COR-L47 (cell line): ENCODE measurements at regions not wholly inside any gene's neighbourhood (a gene's known extent, or its start where the extent isn't known, plus 50 kb on each side); places are given as distances from the start of the nearest gene placed in this dataset.
"Not testable (repeated sequence)": the region's sequence is repeated elsewhere in the genome, so short reads cannot be mapped to it uniquely, and the experiment has no call there.

Experiments
- DNase-seq: peaks from one replicate; lab custom pipeline; 2025; lab: John Stamatoyannopoulos, UW

GRCh38 chr12:75705749-75706711 is 194.6 kb upstream of the KRR1 start:
- DNase-seq, result no peak

- no peak for DNase-seq
These were observed 193.3 kb upstream of the KRR1 start for GRCh38 chr12:75704664-75705063.

DNA sequence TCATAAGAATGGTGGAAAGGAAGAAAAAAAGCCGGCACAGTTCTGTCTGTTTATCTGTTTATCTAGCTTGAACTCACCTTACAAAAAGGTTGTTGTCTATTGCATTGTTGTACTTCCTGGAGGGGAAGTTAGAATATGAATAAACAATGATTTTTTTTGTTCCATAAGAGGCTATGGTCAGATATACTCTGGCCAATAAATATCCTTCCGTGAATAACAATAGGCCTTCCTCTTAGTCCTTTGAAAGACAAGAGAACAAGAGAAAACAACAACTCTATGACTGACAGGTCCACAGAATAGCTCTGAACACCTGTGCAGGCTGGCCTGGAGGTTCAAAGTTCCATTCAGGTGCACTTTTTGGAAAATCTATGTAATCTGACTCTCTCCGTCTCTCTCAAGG is 192.8 kb upstream of the KRR1 start:
- no peak for DNase-seq

- no peak for DNase-seq
These were observed 191.7 kb upstream of the KRR1 start for GRCh38 chr12:75703131-75703530.

GRCh38 chr12:75702477-75703093 is 191.2 kb upstream of the KRR1 start:
- no peak for DNase-seq

GRCh38 chr12:75701859-75702258 is 190.4 kb upstream of the KRR1 start:
- no peak for DNase-seq

DNA sequence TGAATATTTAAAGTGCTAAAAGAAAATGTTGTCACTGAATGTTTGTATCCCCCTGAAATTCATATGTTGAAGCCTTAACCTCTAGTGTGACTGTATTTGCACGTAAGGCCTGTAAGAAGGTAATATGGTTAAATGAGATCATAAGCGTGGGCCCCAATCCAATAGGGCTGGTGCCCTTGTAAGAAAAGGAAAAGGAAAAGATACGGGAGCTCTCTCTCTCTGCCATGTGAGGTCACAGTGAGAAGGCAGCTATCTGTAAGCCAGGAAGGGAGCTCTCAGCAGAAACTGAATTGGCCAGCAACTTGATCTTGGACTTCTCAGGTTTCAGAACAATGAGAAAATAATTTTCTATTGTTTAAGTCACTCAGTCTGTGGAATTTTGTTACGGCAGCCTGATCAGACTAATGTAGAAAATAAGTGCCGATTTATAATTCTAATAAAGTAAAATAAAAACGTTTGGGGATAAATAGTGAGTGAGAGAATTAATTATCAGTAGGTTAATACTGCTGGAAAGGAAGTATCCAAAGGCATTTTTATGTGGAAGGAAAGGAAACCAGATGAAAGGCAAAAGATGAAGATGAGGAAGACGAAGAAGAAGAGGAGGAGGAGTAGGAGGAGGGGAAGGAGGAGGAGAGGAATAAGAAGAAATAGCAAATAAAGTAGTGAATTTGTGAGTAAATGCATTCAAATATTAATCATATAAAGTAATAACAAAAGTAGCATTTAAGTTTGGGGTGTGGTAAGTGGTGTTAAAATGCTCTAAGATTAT is 188.5 kb upstream of the KRR1 start:
- DNase-seq, result no peak

DNA sequence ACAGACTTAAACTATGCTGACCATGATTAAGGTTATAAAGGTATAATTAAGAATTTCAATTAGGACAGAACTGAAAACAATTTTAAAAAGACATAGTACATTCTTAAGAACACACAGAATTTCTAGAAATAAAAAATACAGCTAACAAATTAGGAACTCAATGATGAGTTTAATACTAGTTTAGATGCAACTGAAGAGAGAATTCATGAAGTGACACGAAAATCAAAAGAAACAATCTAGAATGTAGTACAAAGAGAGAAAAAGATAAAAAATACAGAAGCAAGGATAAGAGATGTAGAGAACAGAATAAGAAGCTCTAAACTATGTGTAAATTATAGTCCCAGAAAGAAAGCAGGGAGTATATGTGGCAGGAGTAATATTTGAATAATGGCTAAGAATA is 187.8 kb upstream of the KRR1 start:
- no peak for DNase-seq

- no peak for DNase-seq
These were observed 186.6 kb upstream of the KRR1 start for GRCh38 chr12:75698052-75698451.

GRCh38 chr12:75695926-75696325 is 184.5 kb upstream of the KRR1 start:
- no peak for DNase-seq

- DNase-seq, result no peak
These were observed 183.3 kb upstream of the KRR1 start for GRCh38 chr12:75694534-75695268.

GRCh38 chr12:75692876-75693275 is 181.5 kb upstream of the KRR1 start:
- no peak for DNase-seq

DNA sequence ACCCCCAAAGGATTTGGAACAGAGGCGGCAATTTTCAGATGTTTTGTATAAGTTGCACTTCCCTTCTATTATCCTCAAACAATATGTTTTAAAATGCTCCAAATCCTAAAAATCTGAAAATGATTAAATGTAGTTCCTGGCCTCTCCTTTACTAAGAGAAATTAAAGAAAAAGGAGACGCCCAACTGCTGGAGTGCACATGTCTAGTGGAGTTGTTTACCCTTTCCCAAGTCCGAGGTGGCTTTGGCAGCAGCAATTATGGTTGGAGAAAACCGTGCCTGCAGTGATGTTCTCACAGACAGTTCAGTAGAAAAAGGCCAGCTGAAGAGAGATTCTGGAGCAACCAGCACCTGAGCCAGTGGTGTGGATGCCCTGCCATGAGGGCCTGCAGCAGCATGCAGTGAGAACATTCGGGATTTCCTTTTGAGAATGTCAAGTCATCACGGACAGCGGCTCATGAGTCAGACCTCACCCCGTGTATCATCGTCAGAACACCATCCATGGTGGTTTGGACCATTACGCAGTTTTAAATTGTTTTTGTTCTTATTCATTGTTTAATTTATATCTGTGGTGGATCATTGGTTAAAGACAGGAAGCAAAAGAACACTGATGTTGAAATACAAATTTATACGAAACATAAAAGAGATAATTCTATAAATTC is 179.0 kb upstream of the KRR1 start:
- DNase-seq, result no peak

GRCh38 chr12:75686233-75686632 is 174.8 kb upstream of the KRR1 start:
- DNase-seq, result not testable (repeated sequence)

- DNase-seq, result no peak
These were observed 174.3 kb upstream of the KRR1 start for GRCh38 chr12:75685617-75686225.

- no peak for DNase-seq
These were observed 173.5 kb upstream of the KRR1 start for GRCh38 chr12:75684678-75685616.

GRCh38 chr12:75683995-75684586 is 172.7 kb upstream of the KRR1 start:
- not testable (repeated sequence) for DNase-seq

DNA sequence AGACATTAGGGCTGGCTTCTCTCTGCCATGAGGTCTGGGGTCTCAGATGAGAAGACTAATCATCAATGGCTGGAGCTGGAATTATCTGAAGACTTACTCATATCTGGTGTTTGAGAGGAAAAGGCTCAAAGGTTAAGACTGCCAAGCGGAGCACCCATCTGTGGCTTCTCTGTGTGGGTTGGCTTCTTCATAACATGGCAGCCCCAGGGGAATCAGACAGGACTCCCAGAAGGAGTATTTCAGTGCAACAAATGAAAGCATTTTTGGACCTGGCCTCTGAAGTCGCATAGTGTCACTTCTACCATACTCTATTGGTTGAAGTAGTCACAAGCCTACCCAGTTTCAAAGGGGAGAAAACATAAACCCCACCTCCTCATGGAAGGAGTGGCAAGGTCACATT is 171.8 kb upstream of the KRR1 start:
- DNase-seq, result no peak

- DNase-seq, result no peak
These were observed 166.1 kb upstream of the KRR1 start for GRCh38 chr12:75677522-75677921.
